GM18873 (cell line): ENCODE measurements at regions not wholly inside any gene's neighbourhood (a gene's known extent, or its start where the extent isn't known, plus 50 kb on each side); places are given as distances from the start of the nearest gene placed in this dataset.

Experiments
- ATAC-seq: cut with Tn5 transposase; IDR thresholded peaks from one replicate; pipeline ENCODE4 v1.9.1; 2021; ENCODE audit warnings: mild to moderate bottlenecking, moderate library complexity, moderate number of reproducible peaks; ENCODE audit not compliant: unreplicated experiment, low FRiP score

- no peak for ATAC-seq
Observed at GRCh38 chr16:85458968-85459367, 154.2 kb upstream of the GSE1 start.

GRCh38 chr16:85459529-85460251 lies 153.4 kb upstream of the GSE1 start:
- ATAC-seq = no peak

GRCh38 chr16:85460252-85461021 lies 152.7 kb upstream of the GSE1 start:
- no peak for ATAC-seq

- ATAC-seq = no peak
Observed at GRCh38 chr16:85461022-85461813, 151.9 kb upstream of the GSE1 start.

GRCh38 chr16:85461814-85462713 lies 151.1 kb upstream of the GSE1 start:
- ATAC-seq = no peak

GRCh38 chr16:85462714-85463611 lies 150.2 kb upstream of the GSE1 start:
- ATAC-seq = no peak

GRCh38 chr16:85463672-85464382 lies 149.3 kb upstream of the GSE1 start:
- no peak for ATAC-seq

- no peak for ATAC-seq
Observed at GRCh38 chr16:85464383-85465305, 148.5 kb upstream of the GSE1 start.

- ATAC-seq = no peak
Observed at GRCh38 chr16:85465328-85466303, 147.5 kb upstream of the GSE1 start.

- ATAC-seq = no peak
Observed at GRCh38 chr16:85466304-85466700, 146.8 kb upstream of the GSE1 start.

GRCh38 chr16:85466989-85467388 lies 146.1 kb upstream of the GSE1 start:
- ATAC-seq = no peak

- no peak for ATAC-seq
Observed at GRCh38 chr16:85469929-85470590, 143.1 kb upstream of the GSE1 start.

- ATAC-seq = no peak
Observed at GRCh38 chr16:85470873-85471272, 142.2 kb upstream of the GSE1 start.

- ATAC-seq = no peak
Observed at GRCh38 chr16:85471469-85472431, 141.4 kb upstream of the GSE1 start.

GRCh38 chr16:85472514-85472913 lies 140.6 kb upstream of the GSE1 start:
- ATAC-seq = no peak
